T1000 (cell line): ENCODE measurements at regions not wholly inside any gene's neighbourhood (a gene's known extent, or its start where the extent isn't known, plus 50 kb on each side); places are given as distances from the start of the nearest gene placed in this dataset.
"Not testable (repeated sequence)": the region's sequence is repeated elsewhere in the genome, so short reads cannot be mapped to it uniquely, and the experiment has no call there.

ENCODE experiments used
- DNase-seq: peaks from one replicate; lab custom pipeline; 2025; ENCODE audit warnings: mixed read lengths; lab: John Stamatoyannopoulos, UW

- DNase-seq = no peak
Measured at GRCh38 chr2:166831930-166832329, 56.4 kb upstream of the XIRP2 start.

DNA sequence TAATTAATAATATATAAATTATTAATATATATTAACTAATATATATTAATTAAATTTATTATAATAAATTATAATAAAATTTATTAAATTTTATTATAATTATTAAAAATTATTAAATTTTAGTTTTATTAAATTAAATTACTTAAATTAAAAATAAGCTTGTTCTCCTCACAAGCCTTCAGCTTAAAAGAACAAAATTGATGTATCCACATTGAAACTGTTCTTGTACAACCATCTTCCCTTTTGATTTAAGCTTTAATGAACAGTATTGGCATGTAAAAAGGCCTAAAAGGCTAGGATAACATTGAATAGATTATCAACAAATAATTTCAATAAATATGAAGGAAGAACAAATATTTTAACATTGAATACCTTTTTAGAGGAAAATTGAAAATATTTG is 62.4 kb upstream of the XIRP2 start:
- DNase-seq = no peak

- no peak for DNase-seq
Measured at GRCh38 chr2:166814335-166814734, 73.9 kb upstream of the XIRP2 start.

DNA sequence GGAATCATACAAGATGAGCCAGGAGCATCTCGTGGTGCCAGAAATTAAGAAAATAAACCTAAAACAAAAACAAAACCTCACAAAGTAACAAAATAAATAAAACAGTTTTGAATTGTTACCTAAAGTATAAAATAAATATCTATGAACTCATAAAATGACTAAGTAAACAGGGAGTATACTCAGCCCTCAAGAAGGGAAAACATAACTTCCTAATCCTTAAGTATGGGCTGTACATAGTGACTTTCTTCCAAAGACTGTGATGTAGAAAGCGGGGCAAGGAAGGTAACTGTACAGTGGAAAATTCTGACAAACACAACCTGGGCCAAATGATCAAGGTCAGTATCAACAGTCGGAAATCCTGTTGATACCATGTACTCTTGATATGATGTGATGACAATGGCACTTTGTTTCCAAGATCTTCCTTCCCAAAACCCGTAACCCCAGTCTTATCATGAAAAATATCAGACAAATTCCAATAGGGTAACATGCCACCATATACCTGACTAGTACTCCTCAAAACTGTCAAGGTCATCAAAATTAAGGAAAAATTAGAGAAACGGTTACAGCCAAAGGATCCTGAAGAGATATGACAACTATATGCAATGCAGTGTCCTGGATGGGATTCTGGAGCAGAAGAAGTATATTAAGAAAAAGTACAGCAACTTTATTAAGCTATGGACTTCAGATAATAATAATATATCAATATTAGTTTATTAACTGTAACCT is 76.0 kb upstream of the XIRP2 start:
- DNase-seq = no peak

GRCh38 chr2:166805753-166806152 is 82.5 kb upstream of the XIRP2 start:
- DNase-seq = no peak

- no peak for DNase-seq
Measured at GRCh38 chr2:166803373-166804000, 84.8 kb upstream of the XIRP2 start.

DNA sequence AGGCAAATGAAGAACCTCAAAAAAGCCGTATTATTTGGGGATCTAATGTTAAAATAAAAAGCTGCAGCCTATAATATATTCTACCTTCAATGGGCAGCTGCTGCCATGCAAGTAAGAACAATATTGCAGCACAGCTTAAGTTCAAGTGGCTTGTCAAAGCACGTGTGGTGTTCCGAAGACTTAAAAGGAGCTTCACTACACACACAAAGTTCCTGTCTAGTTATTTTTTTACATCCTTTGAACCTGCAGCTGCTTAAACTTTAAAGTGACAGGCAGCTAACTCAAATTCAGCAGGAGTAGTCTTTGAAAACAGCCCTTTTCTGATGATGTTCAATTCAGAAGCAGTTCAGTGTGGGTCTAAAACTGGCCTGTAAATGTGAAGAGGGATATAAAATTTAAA is 85.8 kb upstream of the XIRP2 start:
- no peak for DNase-seq

DNA sequence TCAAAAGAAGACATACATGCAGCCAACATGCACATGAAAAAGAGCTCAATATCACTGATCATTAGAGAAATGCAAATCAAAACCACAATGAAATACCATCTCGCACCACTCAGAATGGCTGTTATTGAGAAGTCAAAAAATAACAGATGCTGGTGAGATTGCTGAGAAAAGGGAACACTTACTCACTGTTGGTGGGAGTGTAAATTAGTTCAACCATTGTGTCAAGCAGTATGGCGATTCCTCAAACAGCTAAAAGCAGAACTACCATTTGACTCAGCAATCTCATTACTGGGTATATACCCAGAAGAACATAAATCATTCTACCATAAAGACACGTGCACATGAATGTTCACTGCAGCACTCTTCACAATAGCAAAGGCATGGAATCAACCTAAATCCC is 95.5 kb upstream of the XIRP2 start:
- no peak for DNase-seq

- DNase-seq = no peak
Measured at GRCh38 chr2:166786707-166787106, 101.6 kb upstream of the XIRP2 start.

- DNase-seq = no peak
Measured at GRCh38 chr2:166784296-166784946, 103.9 kb upstream of the XIRP2 start.

DNA sequence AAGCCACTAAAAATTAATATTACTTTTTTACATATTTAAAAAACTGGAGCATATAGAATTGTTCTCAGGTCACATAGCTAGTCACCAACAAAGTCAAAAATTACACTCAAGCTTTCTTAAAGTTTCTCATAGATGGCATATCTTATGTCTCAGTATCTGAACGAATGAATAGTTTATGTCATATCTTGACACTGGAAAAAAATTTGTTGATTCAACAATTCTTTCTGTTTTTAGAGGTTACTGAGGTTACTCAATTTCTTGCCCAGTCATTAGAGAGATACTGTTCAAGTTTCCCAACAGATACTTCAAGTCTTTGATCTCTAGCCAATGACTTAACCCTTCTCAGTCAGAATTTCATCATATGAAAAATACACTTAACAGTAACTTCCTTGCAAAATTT is 113.1 kb upstream of the XIRP2 start:
- DNase-seq = no peak

DNA sequence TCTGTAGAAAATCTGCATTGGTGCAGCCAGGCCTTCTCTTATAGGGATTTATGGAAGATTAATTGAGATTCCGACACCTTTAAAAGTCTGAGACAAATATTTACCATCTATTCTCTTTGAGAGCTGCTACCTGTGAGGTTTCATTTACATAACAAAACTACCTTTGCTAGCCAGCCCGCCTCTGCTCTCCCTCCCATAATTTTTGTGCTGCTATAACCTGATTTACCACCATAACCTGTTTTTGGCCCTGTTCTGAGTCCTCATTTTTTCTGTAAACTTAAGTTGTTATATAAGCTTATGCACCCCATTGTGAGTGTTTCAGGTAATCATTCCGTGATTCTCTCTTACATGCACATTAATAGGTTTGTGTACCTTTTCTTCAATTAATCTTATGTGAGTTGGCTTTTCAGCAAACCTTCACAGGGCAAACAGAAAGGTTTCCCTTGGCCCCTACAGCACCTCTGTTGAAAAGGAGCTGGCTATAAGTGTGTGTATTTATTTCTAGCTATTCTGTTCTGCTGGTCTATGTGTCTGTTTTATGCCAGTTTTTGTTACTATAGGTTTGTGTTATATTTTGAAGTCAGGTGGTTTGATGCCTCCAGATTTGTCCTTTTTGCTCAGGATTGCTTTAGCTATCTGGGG is 114.9 kb upstream of the XIRP2 start:
- no peak for DNase-seq

- no peak for DNase-seq
Measured at GRCh38 chr2:166768393-166769123, 119.7 kb upstream of the XIRP2 start.

- DNase-seq = not testable (repeated sequence)
Measured at GRCh38 chr2:166766769-166767322, 121.4 kb upstream of the XIRP2 start.

DNA sequence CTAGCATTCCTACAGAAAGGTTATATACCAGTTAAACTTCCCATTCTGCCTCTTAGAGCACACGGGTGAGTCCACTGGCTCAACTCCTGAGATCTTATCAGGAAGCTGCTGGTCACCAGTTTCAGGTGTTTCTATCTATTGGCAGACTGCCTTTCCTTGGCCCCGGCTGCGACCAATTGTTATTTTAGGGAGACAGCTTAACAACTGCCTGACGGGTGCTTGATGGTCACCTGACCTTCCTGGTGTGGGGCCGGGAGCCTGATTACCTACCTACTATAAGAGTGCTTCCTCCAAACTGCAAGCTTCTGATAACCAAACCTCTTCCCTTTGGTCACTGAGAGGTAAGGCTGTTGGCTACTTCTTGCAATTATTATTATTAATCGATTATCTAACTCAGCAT is 122.1 kb upstream of the XIRP2 start:
- DNase-seq = no peak

GRCh38 chr2:166765141-166765540 is 123.1 kb upstream of the XIRP2 start:
- no peak for DNase-seq

GRCh38 chr2:166764702-166765101 is 123.6 kb upstream of the XIRP2 start:
- no peak for DNase-seq

- no peak for DNase-seq
Measured at GRCh38 chr2:166764216-166764615, 124.1 kb upstream of the XIRP2 start.

DNA sequence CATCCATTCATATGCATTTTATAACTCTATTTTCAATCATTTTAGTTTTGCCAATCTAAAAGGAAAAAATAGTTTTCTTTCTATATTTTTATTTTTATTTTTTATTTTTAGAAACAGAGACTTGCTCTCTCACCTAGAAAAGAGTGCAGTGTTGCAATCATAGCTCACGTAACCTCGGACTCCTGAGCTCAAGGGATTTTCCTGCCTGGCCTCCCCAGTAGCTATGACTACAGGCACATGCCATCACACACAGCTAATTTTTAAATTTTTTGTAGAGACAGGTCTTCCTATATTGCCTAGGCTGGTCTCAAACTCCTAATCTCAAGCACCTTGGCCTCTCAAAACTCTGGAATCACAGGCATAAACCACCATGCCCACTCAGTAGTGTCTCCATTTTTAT is 125.5 kb upstream of the XIRP2 start:
- DNase-seq = no peak

DNA sequence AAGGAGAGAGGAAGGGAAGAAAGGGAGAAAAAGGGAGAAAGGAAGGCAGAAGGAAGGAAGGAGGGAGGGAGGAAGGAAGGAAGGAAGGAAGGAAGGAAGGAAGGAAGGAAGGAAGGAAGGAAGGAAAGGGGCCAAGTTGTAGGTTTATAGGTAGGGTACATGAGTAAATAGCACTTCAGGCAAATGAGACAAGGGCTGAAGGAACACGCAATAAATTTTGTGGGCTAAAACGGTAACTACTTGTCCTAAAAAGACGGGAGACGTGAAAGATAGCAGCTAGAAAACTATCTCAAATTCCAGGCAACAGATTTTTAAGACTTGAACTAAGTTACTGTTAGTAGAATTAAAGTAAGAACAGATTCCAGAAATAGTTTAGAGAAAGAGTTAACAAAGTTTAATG is 129.3 kb upstream of the XIRP2 start:
- DNase-seq = no peak

GRCh38 chr2:166750624-166751023 is 137.7 kb upstream of the XIRP2 start:
- no peak for DNase-seq

- not testable (repeated sequence) for DNase-seq
Measured at GRCh38 chr2:166744117-166744516, 144.2 kb upstream of the XIRP2 start.
